Vagina (tissue), 2 donors: ENCODE measurements at regions not wholly inside any gene's neighbourhood (a gene's known extent, or its start where the extent isn't known, plus 50 kb on each side); places are given as distances from the start of the nearest gene placed in this dataset.

Source experiments
- POLR2A ChIP-seq, 2 donors: fragments of 450-650 bp; IDR thresholded peaks; one replicate each; pipeline ENCODE4 v1.6.1; 2017; ENCODE audit warnings: antibody characterized with exemption in 2 of 2, mild to moderate bottlenecking in 2 of 2, moderate library complexity in 2 of 2
- TF ChIP-seq, protein P1 (sequence below), 3 experiments: fragments of 450-650 bp in 2 of 3; fragments of 200-600 bp in 1 of 3; sonication (generic) in 1 of 3; IDR thresholded peaks; one replicate each; pipeline ENCODE4 v1.5.1; 2017 to 2019; ENCODE audit warnings: antibody characterized with exemption in 3 of 3, mild to moderate bottlenecking in 2 of 3, moderate library complexity in 2 of 3

GRCh38 chr4:134309715-134310114 is 108.1 kb upstream of the PABPC4L start:
- TF ChIP-seq, protein P1, sequence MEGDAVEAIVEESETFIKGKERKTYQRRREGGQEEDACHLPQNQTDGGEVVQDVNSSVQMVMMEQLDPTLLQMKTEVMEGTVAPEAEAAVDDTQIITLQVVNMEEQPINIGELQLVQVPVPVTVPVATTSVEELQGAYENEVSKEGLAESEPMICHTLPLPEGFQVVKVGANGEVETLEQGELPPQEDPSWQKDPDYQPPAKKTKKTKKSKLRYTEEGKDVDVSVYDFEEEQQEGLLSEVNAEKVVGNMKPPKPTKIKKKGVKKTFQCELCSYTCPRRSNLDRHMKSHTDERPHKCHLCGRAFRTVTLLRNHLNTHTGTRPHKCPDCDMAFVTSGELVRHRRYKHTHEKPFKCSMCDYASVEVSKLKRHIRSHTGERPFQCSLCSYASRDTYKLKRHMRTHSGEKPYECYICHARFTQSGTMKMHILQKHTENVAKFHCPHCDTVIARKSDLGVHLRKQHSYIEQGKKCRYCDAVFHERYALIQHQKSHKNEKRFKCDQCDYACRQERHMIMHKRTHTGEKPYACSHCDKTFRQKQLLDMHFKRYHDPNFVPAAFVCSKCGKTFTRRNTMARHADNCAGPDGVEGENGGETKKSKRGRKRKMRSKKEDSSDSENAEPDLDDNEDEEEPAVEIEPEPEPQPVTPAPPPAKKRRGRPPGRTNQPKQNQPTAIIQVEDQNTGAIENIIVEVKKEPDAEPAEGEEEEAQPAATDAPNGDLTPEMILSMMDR (IDR thresholded peaks at IDR 0.05), result no peak
- no peak for TF ChIP-seq POLR2A (IDR thresholded peaks at IDR 0.05)
